B cell (primary cell): ENCODE measurements at regions not wholly inside any gene's neighbourhood (a gene's known extent, or its start where the extent isn't known, plus 50 kb on each side); places are given as distances from the start of the nearest gene placed in this dataset.

ENCODE experiments used
- ATAC-seq: fragments of 200-7000 bp; cut with Tn5 transposase; one replicate; pipeline ENCODE4 v1.10.0; 2021; ENCODE audit warnings: low read depth, mild to moderate bottlenecking, moderate number of reproducible peaks, moderate library complexity
- CTCF ChIA-PET: fragments of 350-600 bp; sonication (Branson Sonifier 250); formaldehyde crosslinking; loops from one replicate; lab custom pipeline; 2021; ENCODE audit warnings: antibody characterized with exemption, inconsistent platforms; lab: Charles Lee
- POLR2A ChIA-PET: fragments of 350-600 bp; sonication (Branson Sonifier 250); formaldehyde crosslinking; loops from one replicate; lab custom pipeline; 2021; ENCODE audit warnings: antibody characterized with exemption; lab: Charles Lee
- DNase-seq: peaks from one replicate; pipeline ENCODE4 v3.0.0; 2013
- H2AFZ ChIP-seq: 2 replicates; pipeline ENCODE4 v1.6.1; 2012; ENCODE audit warnings: mild to moderate bottlenecking, low read depth, low read length; ENCODE audit not compliant: insufficient read depth, poor library complexity, severe bottlenecking
- H3K27ac ChIP-seq, 2 donors: 1 replicate in 1 of 2; 2 replicates in 1 of 2; pipeline ENCODE4 v1.5.1; 2012 to 2013; ENCODE audit warnings: low read length in 2 of 2, mild to moderate bottlenecking in 2 of 2, moderate library complexity in 1 of 2
- H3K27me3 ChIP-seq, 4 experiments: fragments of 200-600 bp in 1 of 4; sonication (generic) in 1 of 4; replicated peaks in 1 of 4; 1 replicate in 2 of 4; 2 replicates in 2 of 4; pipeline versions ENCODE4 v1.6.1 to v1.7.0; 2013 to 2016; ENCODE audit warnings: low read length in 3 of 4, mild to moderate bottlenecking in 2 of 4, mixed read lengths in 1 of 4, moderate library complexity in 1 of 4; ENCODE audit not compliant: insufficient read depth in 4 of 4, control insufficient read depth in 3 of 4; ENCODE audit errors: control extremely low read depth in 1 of 4
- H3K36me3 ChIP-seq, 2 experiments: replicated peaks in 1 of 2; 1 replicate in 1 of 2; 2 replicates in 1 of 2; pipeline versions ENCODE4 v1.6.1 to v1.7.1; 2013; ENCODE audit warnings: low read length in 1 of 2; ENCODE audit not compliant: insufficient read depth in 2 of 2, control insufficient read depth in 1 of 2; ENCODE audit errors: control extremely low read depth in 1 of 2, extremely low read depth in 1 of 2
- H3K4me1 ChIP-seq, 2 donors: fragments of 200-600 bp in 1 of 2; sonication (generic) in 1 of 2; 1 replicate in 1 of 2; 2 replicates in 1 of 2; pipeline versions ENCODE4 v1.5.1 to v1.6.1; 2013 to 2017; ENCODE audit warnings: low read length in 2 of 2; ENCODE audit not compliant: control insufficient read depth in 2 of 2, insufficient read depth in 2 of 2
- H3K4me2 ChIP-seq: replicated peaks from 2 replicates; pipeline ENCODE3; 2012; ENCODE audit warnings: mild to moderate bottlenecking, low read depth, low read length; ENCODE audit not compliant: poor library complexity, severe bottlenecking
- H3K4me3 ChIP-seq, 5 experiments: fragments of 200-600 bp in 1 of 5; sonication (generic) in 1 of 5; 1 replicate in 3 of 5; 2 replicates in 2 of 5; pipeline versions ENCODE4 v1.5.1 to v1.7.0; 2011 to 2016; ENCODE audit warnings: low read length in 4 of 5, mild to moderate bottlenecking in 4 of 5, low read depth in 2 of 5, control low read depth in 1 of 5, moderate library complexity in 1 of 5; ENCODE audit not compliant: insufficient read depth in 1 of 5; ENCODE audit errors: control extremely low read depth in 1 of 5, extremely low read depth in 1 of 5
- H3K79me2 ChIP-seq: fragments of 200-600 bp; sonication (generic); one replicate; pipeline ENCODE4 v1.6.0; 2016; ENCODE audit warnings: low read length; ENCODE audit not compliant: control insufficient read depth, insufficient read depth
- H3K9ac ChIP-seq: fragments of 200-600 bp; sonication (generic); 2 replicates; pipeline ENCODE4 v1.6.1; 2017; ENCODE audit warnings: mild to moderate bottlenecking, low read length, moderate library complexity
- H3K9me3 ChIP-seq, 3 donors: one replicate each; pipeline versions ENCODE4 v1.6.1 to v1.7.1; 2013; ENCODE audit warnings: low read length in 2 of 3; ENCODE audit not compliant: control insufficient read depth in 2 of 3, insufficient read depth in 1 of 3; ENCODE audit errors: control extremely low read depth in 1 of 3
- H4K20me1 ChIP-seq: 2 replicates; pipeline ENCODE4 v1.6.0; 2012; ENCODE audit warnings: mild to moderate bottlenecking, low read length; ENCODE audit not compliant: insufficient read depth, control insufficient read depth, poor library complexity, severe bottlenecking
- H3K27ac Mint-ChIP-seq: one replicate; pipeline ENCODE4 v1.8.0; 2021; ENCODE audit warnings: mixed read lengths
- H3K27me3 Mint-ChIP-seq: one replicate; pipeline ENCODE4 v1.8.0; 2021; ENCODE audit warnings: mixed read lengths
- H3K4me1 Mint-ChIP-seq: one replicate; pipeline ENCODE4 v1.8.0; 2021; ENCODE audit warnings: mixed read lengths
- H3K4me3 Mint-ChIP-seq: one replicate; pipeline ENCODE4 v1.8.0; 2021; ENCODE audit warnings: mixed read lengths
- H3K9me3 Mint-ChIP-seq: one replicate; pipeline ENCODE4 v1.8.0; 2022; ENCODE audit warnings: mixed read lengths; ENCODE audit not compliant: insufficient read depth
- CTCF ChIP-seq: fragments of 200-600 bp; IDR thresholded peaks from one replicate; pipeline ENCODE4 v1.8.0; 2022; ENCODE audit warnings: antibody characterized with exemption, mild to moderate bottlenecking
- EZH2 ChIP-seq: IDR thresholded peaks from 2 replicates; pipeline ENCODE4 v1.6.1; 2012; ENCODE audit warnings: borderline replicate concordance, low read depth, mild to moderate bottlenecking, moderate library complexity, low read length; ENCODE audit not compliant: insufficient read depth, poor library complexity, severe bottlenecking
- WGBS: methylation state at CpG from one replicate; pipeline ENCODE4 v1.1.5; 2013; ENCODE audit warnings: missing lambda C conversion rate; ENCODE audit not compliant: insufficient coverage; 5-methylcytosine and 5-hydroxymethylcytosine counted together
- intact Hi-C: fragments of 100-400 bp; cut with micrococcal nuclease; formaldehyde crosslinking; loops from one replicate; pipeline ENCODE4 v1.10.0; 2022

- Histone ChIP-seq H3K4me2 (no peak overlapping the region), H2AFZ (no peak overlapping the region), H3K36me3 (no peaks in the 10 kb centered on the region), H4K20me1 (no peaks in the 10 kb centered on the region), H3K27me3 (no peaks in the 10 kb centered on the region), H3K27ac (no peak overlapping the region), H3K4me1 (no peaks in the 10 kb centered on the region), H3K4me3 (no peak overlapping the region), H3K9me3 (peaks cover 0 to 2% (median 0%) of the 10 kb centered on the region in 3 donors), H3K9ac (no peak overlapping the region), H3K79me2 (no peaks in the 10 kb centered on the region)
- WGBS = no CpG with 5 or more reads among the region's 2 CpGs
- ChIA-PET CTCF (no interaction called here), POLR2A (no interaction called here)
- peaks cover 3% of the 10 kb centered on the region for H3K9me3 Mint-ChIP-seq
- TF ChIP-seq EZH2 (no peak), CTCF (no peak)
- no peak overlapping the region for H3K4me3 Mint-ChIP-seq
- no peaks in the 10 kb centered on the region for H3K4me1 Mint-ChIP-seq
- no peak for DNase-seq
- H3K27me3 Mint-ChIP-seq = no peaks in the 10 kb centered on the region
- H3K27ac Mint-ChIP-seq = no peak overlapping the region
- ATAC-seq = no peak
- intact Hi-C loops = no loop called here
These were observed 1098.8 kb upstream of the CDH8 start for GRCh38 chr16:63135069-63135468.

GRCh38 chr16:63131503-63131902 lies 1095.3 kb upstream of the CDH8 start:
- Histone ChIP-seq H3K4me1 (no peaks in the 10 kb centered on the region), H2AFZ (no peak overlapping the region), H3K4me3 (no peak overlapping the region), H3K27ac (no peak overlapping the region), H3K4me2 (no peak overlapping the region), H3K79me2 (no peaks in the 10 kb centered on the region), H4K20me1 (no peaks in the 10 kb centered on the region), H3K9me3 (peaks cover 0 to 15% (median 0%) of the 10 kb centered on the region in 3 donors), H3K9ac (no peak overlapping the region), H3K27me3 (no peaks in the 10 kb centered on the region), H3K36me3 (no peaks in the 10 kb centered on the region)
- Mint-ChIP-seq H3K27ac (no peak overlapping the region), H3K27me3 (no peaks in the 10 kb centered on the region), H3K9me3 (peaks cover 5% of the 10 kb centered on the region), H3K4me1 (no peaks in the 10 kb centered on the region), H3K4me3 (no peak overlapping the region)
- intact Hi-C loops = no loop called here
- ChIA-PET CTCF (no interaction called here), POLR2A (no interaction called here)
- no CpG with 5 or more reads among the region's 2 CpGs for WGBS
- no peak for ATAC-seq
- DNase-seq = no peak
- no peak for TF ChIP-seq EZH2
- no peak for TF ChIP-seq CTCF
